T-cell (primary cell): ENCODE measurements at regions not wholly inside any gene's neighbourhood (a gene's known extent, or its start where the extent isn't known, plus 50 kb on each side); places are given as distances from the start of the nearest gene placed in this dataset.

Experiments used
- ATAC-seq, 4 experiments: fragments of 200-7000 bp in 3 of 4; fragments of 150-1000 bp in 1 of 4; cut with Tn5 transposase; replicated peaks in 1 of 4; 1 replicate in 3 of 4; 2 replicates in 1 of 4; pipeline ENCODE4 v1.10.0; 2021; ENCODE audit warnings: moderate library complexity in 3 of 4, mild to moderate bottlenecking in 2 of 4, moderate number of reproducible peaks in 1 of 4
- CTCF ChIA-PET, 2 donors: fragments of 300-600 bp; sonication (Branson Sonifier 250); formaldehyde crosslinking; loops; one replicate each; lab custom pipeline; 2022; ENCODE audit warnings: antibody characterized with exemption in 2 of 2; lab: Charles Lee
- POLR2A ChIA-PET, 2 donors: fragments of 300-600 bp; sonication (Branson Sonifier 250); formaldehyde crosslinking; loops; one replicate each; lab custom pipeline; 2022; ENCODE audit warnings: antibody characterized with exemption in 2 of 2; lab: Charles Lee
- DNase-seq, 35 experiments: peaks; one replicate each; pipeline versions ENCODE4 v3.0.0 to v3.0.0-alpha.2; 2013 to 2023
- H3K27ac ChIP-seq: one replicate; pipeline ENCODE4 v1.5.1; 2013; ENCODE audit warnings: low read length
- H3K27me3 ChIP-seq, 2 experiments: replicated peaks in 1 of 2; 1 replicate in 1 of 2; 2 replicates in 1 of 2; pipeline versions ENCODE4 v1.6.1 to v1.7.0; 2013; ENCODE audit warnings: low read length in 1 of 2, mixed read lengths in 1 of 2; ENCODE audit not compliant: control insufficient read depth in 2 of 2, insufficient read depth in 2 of 2; ENCODE audit errors: extremely low read depth in 1 of 2
- H3K36me3 ChIP-seq, 2 donors: 1 replicate in 1 of 2; 2 replicates in 1 of 2; pipeline versions ENCODE4 v1.6.1 to v1.7.0; 2013; ENCODE audit warnings: low read length in 1 of 2; ENCODE audit not compliant: control insufficient read depth in 2 of 2, insufficient read depth in 1 of 2; ENCODE audit errors: extremely low read depth in 1 of 2
- H3K4me1 ChIP-seq, 2 experiments: 1 replicate in 1 of 2; 2 replicates in 1 of 2; pipeline versions ENCODE4 v1.6.1 to v1.7.0; 2013; ENCODE audit warnings: low read length in 2 of 2, mixed read lengths in 1 of 2; ENCODE audit not compliant: insufficient read depth in 2 of 2, control insufficient read depth in 1 of 2; ENCODE audit errors: extremely low read depth in 1 of 2
- H3K4me3 ChIP-seq, 2 donors: 1 replicate in 1 of 2; 2 replicates in 1 of 2; pipeline versions ENCODE4 v1.5.1 to v1.7.0; 2013; ENCODE audit warnings: mild to moderate bottlenecking in 2 of 2, low read length in 1 of 2, moderate library complexity in 1 of 2; ENCODE audit not compliant: control insufficient read depth in 1 of 2; ENCODE audit errors: extremely low read depth in 1 of 2
- H3K9me3 ChIP-seq: 2 replicates; pipeline ENCODE4 v1.7.0; 2013
- H3K27ac Mint-ChIP-seq, 2 donors: one replicate each; pipeline ENCODE4 v1.8.0; 2020 to 2021; ENCODE audit warnings: mild to moderate bottlenecking in 2 of 2, mixed read lengths in 2 of 2
- H3K27me3 Mint-ChIP-seq, 2 donors: one replicate each; pipeline ENCODE4 v1.8.0; 2021 to 2022; ENCODE audit warnings: mixed read lengths in 2 of 2
- H3K36me3 Mint-ChIP-seq: one replicate; pipeline ENCODE4 v1.8.0; 2021; ENCODE audit warnings: mixed read lengths
- H3K4me1 Mint-ChIP-seq, 3 donors: one replicate each; pipeline ENCODE4 v1.8.0; 2020 to 2022; ENCODE audit warnings: mixed read lengths in 3 of 3, mild to moderate bottlenecking in 1 of 3
- H3K4me3 Mint-ChIP-seq, 3 donors: one replicate each; pipeline ENCODE4 v1.8.0; 2020 to 2022; ENCODE audit warnings: mild to moderate bottlenecking in 3 of 3, mixed read lengths in 3 of 3, moderate library complexity in 3 of 3
- H3K9me3 Mint-ChIP-seq, 3 donors: one replicate each; pipeline ENCODE4 v1.8.0; 2020 to 2022; ENCODE audit warnings: mixed read lengths in 3 of 3
- WGBS: methylation state at CpG from one replicate; pipeline ENCODE4 v1.1.5; 2013; ENCODE audit warnings: missing lambda C conversion rate; ENCODE audit not compliant: insufficient coverage; 5-methylcytosine and 5-hydroxymethylcytosine counted together

GRCh38 chr5:51539232-51539631 is 156.0 kb downstream of the ISL1 start:
- no peak overlapping the region for H3K27ac ChIP-seq
- H3K27me3 ChIP-seq, result no peaks in the 10 kb centered on the region
- no peak overlapping the region for H3K4me3 ChIP-seq
- no peaks in the 10 kb centered on the region for H3K36me3 Mint-ChIP-seq
- ATAC-seq (no peak), DNase-seq (no peak)
- ChIA-PET POLR2A (no interaction called here), CTCF (no interaction called here)
- WGBS, result no CpG with 5 or more reads among the region's 2 CpGs
- H3K4me3 Mint-ChIP-seq, result no peak overlapping the region
- no peaks in the 10 kb centered on the region for H3K4me1 ChIP-seq
- H3K27me3 Mint-ChIP-seq, result no peaks in the 10 kb centered on the region
- H3K36me3 ChIP-seq, result no peaks in the 10 kb centered on the region
- H3K9me3 Mint-ChIP-seq, result peaks cover 12 to 20% (median 13%) of the 10 kb centered on the region in 3 donors
- no peak overlapping the region for H3K27ac Mint-ChIP-seq
- H3K4me1 Mint-ChIP-seq, result no peaks in the 10 kb centered on the region
- no peaks in the 10 kb centered on the region for H3K9me3 ChIP-seq

GRCh38 chr5:51544031-51544785 is 161.0 kb downstream of the ISL1 start:
- DNase-seq (no peak), ATAC-seq (no peak)
- H3K27ac ChIP-seq, result no peak overlapping the region
- CTCF ChIA-PET, result no interaction called here
- H3K4me3 Mint-ChIP-seq, result no peak overlapping the region
- WGBS, result no CpG with 5 or more reads among the region's 2 CpGs
- H3K9me3 Mint-ChIP-seq, result peaks cover 3 to 12% (median 10%) of the 10 kb centered on the region in 3 donors
- no peaks in the 10 kb centered on the region for H3K4me1 ChIP-seq
- no peaks in the 10 kb centered on the region for H3K27me3 Mint-ChIP-seq
- POLR2A ChIA-PET, result no interaction called here
- H3K36me3 ChIP-seq, result no peaks in the 10 kb centered on the region
- H3K4me1 Mint-ChIP-seq, result no peaks in the 10 kb centered on the region
- no peak overlapping the region for H3K4me3 ChIP-seq
- no peaks in the 10 kb centered on the region for H3K9me3 ChIP-seq
- no peaks in the 10 kb centered on the region for H3K36me3 Mint-ChIP-seq
- H3K27me3 ChIP-seq, result no peaks in the 10 kb centered on the region
- no peak overlapping the region for H3K27ac Mint-ChIP-seq

GRCh38 chr5:51556833-51557232 is 173.6 kb downstream of the ISL1 start:
- Mint-ChIP-seq H3K36me3 (no peaks in the 10 kb centered on the region), H3K4me3 (no peak overlapping the region), H3K27me3 (no peaks in the 10 kb centered on the region), H3K9me3 (peaks cover 3 to 18% (median 4%) of the 10 kb centered on the region in 3 donors), H3K27ac (no peak overlapping the region), H3K4me1 (no peaks in the 10 kb centered on the region)
- Histone ChIP-seq H3K27ac (no peak overlapping the region), H3K4me1 (no peaks in the 10 kb centered on the region), H3K27me3 (no peaks in the 10 kb centered on the region), H3K9me3 (no peaks in the 10 kb centered on the region), H3K4me3 (no peak overlapping the region), H3K36me3 (no peaks in the 10 kb centered on the region)
- POLR2A ChIA-PET, result no interaction called here
- DNase-seq, result no peak
- CTCF ChIA-PET, result no interaction called here
- no CpG with 5 or more reads among the region's 4 CpGs for whole genome bisulfite sequencing
- ATAC-seq, result no peak

- Mint-ChIP-seq H3K9me3 (peaks cover 0 to 8% (median 0%) of the 10 kb centered on the region in 3 donors), H3K4me3 (no peak overlapping the region), H3K36me3 (no peaks in the 10 kb centered on the region), H3K4me1 (no peaks in the 10 kb centered on the region), H3K27ac (no peak overlapping the region), H3K27me3 (no peaks in the 10 kb centered on the region)
- ChIA-PET CTCF (no interaction called here), POLR2A (no interaction called here)
- Histone ChIP-seq H3K27me3 (no peaks in the 10 kb centered on the region), H3K4me1 (no peaks in the 10 kb centered on the region), H3K36me3 (no peaks in the 10 kb centered on the region), H3K4me3 (no peak overlapping the region), H3K27ac (no peak overlapping the region), H3K9me3 (no peaks in the 10 kb centered on the region)
- DNase-seq (no peak), ATAC-seq (no peak)
- no CpG with 5 or more reads among the region's 1 CpG for WGBS
Measured at GRCh38 chr5:51558682-51559081, 175.4 kb downstream of the ISL1 start.

- ChIA-PET POLR2A (no interaction called here), CTCF (no interaction called here)
Measured at GRCh38 chr5:51559339-51559738, 176.1 kb downstream of the ISL1 start.

GRCh38 chr5:51559921-51560658 is 176.8 kb downstream of the ISL1 start:
- DNase-seq, result no peak
- Mint-ChIP-seq H3K4me1 (no peaks in the 10 kb centered on the region), H3K36me3 (no peaks in the 10 kb centered on the region), H3K9me3 (peaks cover 0 to 5% (median 0%) of the 10 kb centered on the region in 3 donors), H3K4me3 (no peak overlapping the region), H3K27ac (no peak overlapping the region), H3K27me3 (no peaks in the 10 kb centered on the region)
- Histone ChIP-seq H3K4me3 (no peak overlapping the region), H3K4me1 (no peaks in the 10 kb centered on the region), H3K27ac (no peak overlapping the region), H3K27me3 (no peaks in the 10 kb centered on the region), H3K9me3 (no peaks in the 10 kb centered on the region), H3K36me3 (no peaks in the 10 kb centered on the region)
- CTCF ChIA-PET, result no interaction called here
- POLR2A ChIA-PET, result no interaction called here
- no peak for ATAC-seq
- WGBS, result no CpG with 5 or more reads among the region's 2 CpGs

More at GRCh38 chr5:51559339-51559738, 176.1 kb downstream of the ISL1 start:
- no peak for DNase-seq
- Histone ChIP-seq H3K36me3 (no peaks in the 10 kb centered on the region), H3K27ac (no peak overlapping the region), H3K4me3 (no peak overlapping the region), H3K27me3 (no peaks in the 10 kb centered on the region), H3K9me3 (no peaks in the 10 kb centered on the region), H3K4me1 (no peaks in the 10 kb centered on the region)
- no peak for ATAC-seq
- Mint-ChIP-seq H3K36me3 (no peaks in the 10 kb centered on the region), H3K4me3 (no peak overlapping the region), H3K4me1 (no peaks in the 10 kb centered on the region), H3K27me3 (no peaks in the 10 kb centered on the region), H3K9me3 (peaks cover 0 to 5% (median 0%) of the 10 kb centered on the region in 3 donors), H3K27ac (no peak overlapping the region)
- WGBS, result 60% methylated on average over 1 of the region's 2 CpGs
